ENCODE measurements at regions not wholly inside any gene's neighbourhood (a gene's known extent, or its start where the extent isn't known, plus 50 kb on each side); places are given as distances from the start of the nearest gene placed in this dataset.

- ATAC-seq (peak; percentile 46), DNase-seq (peak; percentile 10)
- POLR2A ChIA-PET (ENCODE audit: unreplicated experiment), result interaction anchor here (0.6 kb wide), 1 partner anchor 9 kb away, joined by 8 read pairs; no protein-coding TSS in a partner anchor
- CTCF ChIA-PET, result interaction anchor here (0.6 kb wide), 2 partner anchors 597 to 1161 kb away, joined by 3 read pairs; no protein-coding TSS in a partner anchor
- H3K4me1 ChIP-seq (ENCODE audit: insufficient read depth, low read length), result no peaks in the 10 kb centered on the region
- no peaks in the 10 kb centered on the region for H3K27me3 ChIP-seq (ENCODE audit: low read length)
- H3K36me3 ChIP-seq (ENCODE audit: low read depth, low read length), result no peaks in the 10 kb centered on the region
- intact Hi-C loops (cut with micrococcal nuclease), result loop anchor here (1.0 to 10.0 kb wide), 2 partner anchors 305 to 597 kb away; partner anchors contain the start of gene SMC2
- no peak for TF ChIP-seq EZH2phosphoT487 (IDR thresholded peaks at IDR 0.05; ENCODE audit: borderline replicate concordance, low read length)
- TF ChIP-seq CTCF (conservative IDR thresholded peaks at IDR 0.05; ENCODE audit: low read depth, low read length), result peak; percentile 52
- no TSS peak for BruUV-seq (replicated peaks)
- no peak overlapping the region for H2AFZ ChIP-seq (ENCODE audit: low read length)
- no peaks in the 10 kb centered on the region for H3F3A ChIP-seq (ENCODE audit: low read length, unreplicated experiment)
- no peak overlapping the region for H3K27ac ChIP-seq (ENCODE audit: low read length)
- H3K4me2 ChIP-seq (ENCODE audit: low read length), result no peak overlapping the region
- no peaks in the 10 kb centered on the region for H3K79me2 ChIP-seq (ENCODE audit: low read length)
- H3K9me3 ChIP-seq (ENCODE audit: low read length), result no peaks in the 10 kb centered on the region
- no peaks in the 10 kb centered on the region for H3K9me2 ChIP-seq (replicated peaks; ENCODE audit: low read length)
- no peaks in the 10 kb centered on the region for H4K20me1 ChIP-seq (ENCODE audit: low read length)
- no peak overlapping the region for H3K9ac ChIP-seq (ENCODE audit: low read length)
- no peak overlapping the region for H3K4me3 ChIP-seq (ENCODE audit: low read length)
These were observed 304.4 kb upstream of the SMC2 start for GRCh38 chr9:103789686-103790085.

GRCh38 chr9:103798620-103799019, 295.5 kb upstream of the SMC2 start:
- DNase-seq (peak; percentile 43), ATAC-seq (peak; percentile 79)
- ChIA-PET POLR2A (ENCODE audit: unreplicated experiment) (interaction anchor here (0.6 kb wide), 1 partner anchor 9 kb away, joined by 8 read pairs; no protein-coding TSS in a partner anchor), CTCF (no interaction called here)
- H3K4me3 ChIP-seq (ENCODE audit: low read length), result no peak overlapping the region
- H3K4me2 ChIP-seq (ENCODE audit: low read length), result no peak overlapping the region
- no peaks in the 10 kb centered on the region for H3K79me2 ChIP-seq (ENCODE audit: low read length)
- intact Hi-C loops (cut with micrococcal nuclease), result loop anchor here (10.0 kb wide), 1 partner anchor 296 kb away; the partner anchor contains the start of gene SMC2
- no peaks in the 10 kb centered on the region for H3K4me1 ChIP-seq (ENCODE audit: insufficient read depth, low read length)
- no peak overlapping the region for H2AFZ ChIP-seq (ENCODE audit: low read length)
- no TSS peak for BruUV-seq (replicated peaks)
- TF ChIP-seq EZH2phosphoT487 (IDR thresholded peaks at IDR 0.05; ENCODE audit: borderline replicate concordance, low read length), result no peak
- no peak for TF ChIP-seq CTCF (conservative IDR thresholded peaks at IDR 0.05; ENCODE audit: low read depth, low read length)
- no peak for TF ChIP-seq EZH2 (IDR thresholded peaks at IDR 0.05; ENCODE audit: low read length, unreplicated experiment)
- no peaks in the 10 kb centered on the region for H3K27me3 ChIP-seq (ENCODE audit: low read length)
- no peaks in the 10 kb centered on the region for H3K9me3 ChIP-seq (ENCODE audit: low read length)
- no peaks in the 10 kb centered on the region for H3K36me3 ChIP-seq (ENCODE audit: low read depth, low read length)
- no peaks in the 10 kb centered on the region for H4K20me1 ChIP-seq (ENCODE audit: low read length)
- no peak overlapping the region for H3K9ac ChIP-seq (ENCODE audit: low read length)
- no peaks in the 10 kb centered on the region for H3K9me2 ChIP-seq (replicated peaks; ENCODE audit: low read length)
- no peaks in the 10 kb centered on the region for H3F3A ChIP-seq (ENCODE audit: low read length, unreplicated experiment)
- no peak overlapping the region for H3K27ac ChIP-seq (ENCODE audit: low read length)

- no peak overlapping the region for H3K27ac ChIP-seq (ENCODE audit: low read length)
- H3K4me3 ChIP-seq (ENCODE audit: low read length), result no peak overlapping the region
- no TSS peak for BruUV-seq (replicated peaks)
- CTCF ChIA-PET, result no interaction called here
- no peaks in the 10 kb centered on the region for H3K9me3 ChIP-seq (ENCODE audit: low read length)
- intact Hi-C loops (cut with micrococcal nuclease), result loop anchor here (10.0 kb wide), 1 partner anchor 295 kb away; the partner anchor contains the start of gene SMC2
- ATAC-seq, result no peak
- H2AFZ ChIP-seq (ENCODE audit: low read length), result no peak overlapping the region
- DNase-seq, result no peak
- no peaks in the 10 kb centered on the region for H3K9me2 ChIP-seq (replicated peaks; ENCODE audit: low read length)
- no peaks in the 10 kb centered on the region for H3F3A ChIP-seq (ENCODE audit: low read length, unreplicated experiment)
- TF ChIP-seq EZH2phosphoT487 (IDR thresholded peaks at IDR 0.05; ENCODE audit: borderline replicate concordance, low read length) (no peak), CTCF (conservative IDR thresholded peaks at IDR 0.05; ENCODE audit: low read depth, low read length) (no peak), EZH2 (IDR thresholded peaks at IDR 0.05; ENCODE audit: low read length, unreplicated experiment) (no peak)
- H3K4me2 ChIP-seq (ENCODE audit: low read length), result no peak overlapping the region
- H3K36me3 ChIP-seq (ENCODE audit: low read depth, low read length), result no peaks in the 10 kb centered on the region
- H3K4me1 ChIP-seq (ENCODE audit: insufficient read depth, low read length), result no peaks in the 10 kb centered on the region
- POLR2A ChIA-PET (ENCODE audit: unreplicated experiment), result no interaction called here
- no peak overlapping the region for H3K9ac ChIP-seq (ENCODE audit: low read length)
- H3K27me3 ChIP-seq (ENCODE audit: low read length), result no peaks in the 10 kb centered on the region
- H3K79me2 ChIP-seq (ENCODE audit: low read length), result no peaks in the 10 kb centered on the region
- no peaks in the 10 kb centered on the region for H4K20me1 ChIP-seq (ENCODE audit: low read length)
These were observed 294.1 kb upstream of the SMC2 start for GRCh38 chr9:103799959-103800358.
